Type B pancreatic cell (in vitro differentiated cells): ENCODE measurements at regions not wholly inside any gene's neighbourhood (a gene's known extent, or its start where the extent isn't known, plus 50 kb on each side); places are given as distances from the start of the nearest gene placed in this dataset.

ENCODE experiments used
- DNase-seq: peaks from one replicate; pipeline ENCODE4 v3.0.0; 2021; ENCODE audit warnings: mixed read lengths; ENCODE audit not compliant: unreplicated experiment; ENCODE audit errors: extremely low spot score
- H3K27ac Mint-ChIP-seq: 2 replicates; pipeline ENCODE4 v1.8.0; 2021; ENCODE audit warnings: mild to moderate bottlenecking, mixed read lengths
- H3K27me3 Mint-ChIP-seq: 2 replicates; pipeline ENCODE4 v1.8.0; 2021; ENCODE audit warnings: mixed read lengths
- H3K36me3 Mint-ChIP-seq: 2 replicates; pipeline ENCODE4 v1.8.0; 2021; ENCODE audit warnings: mixed read lengths
- H3K4me1 Mint-ChIP-seq: one replicate; pipeline ENCODE4 v1.8.0; 2021; ENCODE audit warnings: mixed read lengths; ENCODE audit not compliant: unreplicated experiment
- H3K4me3 Mint-ChIP-seq: 2 replicates; pipeline ENCODE4 v1.8.0; 2021; ENCODE audit warnings: mild to moderate bottlenecking, mixed read lengths
- H3K9me3 Mint-ChIP-seq: 2 replicates; pipeline ENCODE4 v1.8.0; 2021; ENCODE audit warnings: mixed read lengths
- CTCF ChIP-seq: fragments of 200-600 bp; sonication (generic); conservative IDR thresholded peaks from 2 replicates; pipeline ENCODE4 v1.5.0; 2021; ENCODE audit warnings: antibody characterized with exemption, mild to moderate bottlenecking

DNA sequence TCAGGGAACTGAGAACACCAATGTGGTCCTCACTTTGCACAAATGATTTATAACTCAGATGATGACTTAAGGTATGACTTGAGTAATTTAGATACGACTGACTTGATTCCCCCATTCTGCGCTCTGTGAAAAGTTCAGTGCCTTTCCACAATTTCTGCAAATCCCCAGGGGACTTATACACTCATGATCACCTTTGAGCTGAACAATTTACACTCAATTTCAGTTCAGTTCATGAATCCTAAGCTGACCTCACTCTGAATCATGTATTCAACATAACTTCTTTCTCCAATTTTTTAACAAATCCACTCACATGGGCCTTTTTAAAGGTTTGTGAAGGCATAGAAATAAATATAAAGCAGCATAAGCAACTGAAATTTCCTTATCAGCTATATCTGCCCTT is 274.2 kb downstream of the FAM76B start:
- TF ChIP-seq CTCF: no peak
- Mint-ChIP-seq H3K4me3 (no peak overlapping the region), H3K27me3 (no peaks in the 10 kb centered on the region), H3K9me3 (no peaks in the 10 kb centered on the region), H3K27ac (no peak overlapping the region), H3K4me1 (peaks cover 33% of the 10 kb centered on the region), H3K36me3 (no peaks in the 10 kb centered on the region)
- DNase-seq: no peak

- Mint-ChIP-seq H3K4me1 (peaks cover 33% of the 10 kb centered on the region), H3K4me3 (no peak overlapping the region), H3K9me3 (no peaks in the 10 kb centered on the region), H3K27me3 (no peaks in the 10 kb centered on the region), H3K27ac (no peak overlapping the region), H3K36me3 (no peaks in the 10 kb centered on the region)
- no peak for DNase-seq
- no peak for TF ChIP-seq CTCF
Measured at GRCh38 chr11:95514416-95515110, 275.0 kb downstream of the FAM76B start.

DNA sequence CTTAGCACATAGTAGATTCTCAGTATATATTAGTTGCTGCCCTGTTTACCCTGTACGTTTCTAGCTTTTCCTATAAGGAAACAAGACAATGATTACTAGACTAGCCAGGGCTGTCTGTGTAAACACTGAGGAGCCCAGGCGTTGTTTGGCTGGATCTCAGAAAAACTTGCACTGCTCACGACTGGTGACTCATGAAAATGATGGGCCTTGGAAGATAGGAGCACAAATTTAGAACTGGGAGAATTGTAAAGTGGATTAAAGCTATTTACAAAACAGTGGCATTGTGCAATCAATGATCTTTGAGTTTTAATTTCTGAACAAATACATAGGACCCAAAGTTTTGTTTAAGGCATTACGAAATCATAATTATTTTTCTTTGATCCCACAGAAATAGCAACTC is 276.9 kb downstream of the FAM76B start:
- Mint-ChIP-seq H3K4me1 (peaks cover 42% of the 10 kb centered on the region), H3K27me3 (no peaks in the 10 kb centered on the region), H3K4me3 (peak overlapping the region; percentile 20), H3K27ac (peak overlapping the region; percentile 42), H3K9me3 (no peaks in the 10 kb centered on the region), H3K36me3 (no peaks in the 10 kb centered on the region)
- no peak for DNase-seq
- no peak for TF ChIP-seq CTCF

GRCh38 chr11:95512177-95512576 is 277.4 kb downstream of the FAM76B start:
- H3K9me3 Mint-ChIP-seq: no peaks in the 10 kb centered on the region
- H3K27me3 Mint-ChIP-seq: no peaks in the 10 kb centered on the region
- TF ChIP-seq CTCF: no peak
- DNase-seq: no peak
- H3K4me3 Mint-ChIP-seq: no peak overlapping the region
- H3K4me1 Mint-ChIP-seq: peaks cover 41% of the 10 kb centered on the region
- no peak overlapping the region for H3K27ac Mint-ChIP-seq
- H3K36me3 Mint-ChIP-seq: no peaks in the 10 kb centered on the region

DNA sequence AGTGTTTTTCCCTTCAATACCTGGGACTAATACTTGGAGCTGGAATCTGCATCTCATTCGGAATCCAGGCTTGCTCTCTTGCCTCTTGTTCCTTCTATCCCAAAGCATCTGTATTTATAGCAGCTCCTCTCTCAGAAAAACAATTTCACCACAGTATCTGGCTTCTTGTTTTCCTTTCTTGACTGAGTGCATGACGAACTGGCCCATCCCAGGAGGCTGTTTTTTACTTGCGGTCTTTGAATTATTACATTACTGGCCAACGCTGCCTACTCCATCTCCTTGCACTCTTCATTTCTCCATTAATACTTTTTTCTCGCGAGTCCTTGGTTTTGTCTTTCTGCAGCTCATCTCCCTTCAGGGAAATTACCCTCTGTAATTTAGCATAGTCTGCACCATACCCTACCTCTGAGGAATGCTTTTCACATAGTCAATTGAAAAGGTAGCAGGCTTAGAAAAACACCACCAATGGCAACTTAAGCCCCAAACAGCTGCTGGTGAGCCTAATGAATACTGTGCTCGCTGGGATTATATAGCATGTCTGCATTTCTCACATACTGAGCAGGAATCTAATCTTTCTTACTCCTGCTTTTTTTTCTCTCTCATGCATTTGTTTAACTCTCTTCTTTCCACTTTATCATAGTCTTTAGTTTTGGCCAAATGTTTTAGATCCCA is 277.4 kb upstream of the SESN3 start:
- Mint-ChIP-seq H3K27ac (no peak overlapping the region), H3K9me3 (no peaks in the 10 kb centered on the region), H3K4me3 (no peak overlapping the region), H3K27me3 (no peaks in the 10 kb centered on the region), H3K4me1 (peaks cover 20% of the 10 kb centered on the region), H3K36me3 (no peaks in the 10 kb centered on the region)
- no peak for TF ChIP-seq CTCF
- DNase-seq: no peak
